ENCODE measurements at regions not wholly inside any gene's neighbourhood (a gene's known extent, or its start where the extent isn't known, plus 50 kb on each side); places are given as distances from the start of the nearest gene placed in this dataset.
"Not testable (repeated sequence)": the region's sequence is repeated elsewhere in the genome, so short reads cannot be mapped to it uniquely, and the experiment has no call there.

GRCh38 chr4:111045992-111046391, 423.1 kb upstream of the PITX2 start:
- no peak for DNase-seq

GRCh38 chr4:111046811-111047210, 423.9 kb upstream of the PITX2 start:
- DNase-seq, result no peak

- no peak for DNase-seq
These were observed 425.4 kb upstream of the PITX2 start for GRCh38 chr4:111048316-111048715.

- no peak for DNase-seq
These were observed 441.6 kb upstream of the PITX2 start for GRCh38 chr4:111064342-111064993.

- DNase-seq, result no peak
These were observed 443.1 kb upstream of the PITX2 start for GRCh38 chr4:111066001-111066400.

GRCh38 chr4:111066447-111066846, 443.6 kb upstream of the PITX2 start:
- no peak for DNase-seq

GRCh38 chr4:111066887-111067286, 444.0 kb upstream of the PITX2 start:
- no peak for DNase-seq

- no peak for DNase-seq
These were observed 446.0 kb upstream of the PITX2 start for GRCh38 chr4:111068883-111069282.

- DNase-seq, result no peak
These were observed 447.5 kb upstream of the PITX2 start for GRCh38 chr4:111070390-111070789.

GRCh38 chr4:111074523-111075114, 451.7 kb upstream of the PITX2 start:
- DNase-seq, result no peak

- DNase-seq, result not testable (repeated sequence)
These were observed 453.4 kb upstream of the PITX2 start for GRCh38 chr4:111076299-111076698.

- no peak for DNase-seq
These were observed 485.3 kb upstream of the PITX2 start for GRCh38 chr4:111108153-111108552.

GRCh38 chr4:111113591-111113990, 490.7 kb upstream of the PITX2 start:
- no peak for DNase-seq

- DNase-seq, result no peak
These were observed 493.0 kb upstream of the PITX2 start for GRCh38 chr4:111115881-111116280.

- DNase-seq, result no peak
These were observed 497.3 kb upstream of the PITX2 start for GRCh38 chr4:111120191-111120590.

- no peak for DNase-seq
These were observed 503.5 kb upstream of the PITX2 start for GRCh38 chr4:111126340-111126739.

GRCh38 chr4:111127841-111128240, 505.0 kb upstream of the PITX2 start:
- no peak for DNase-seq

GRCh38 chr4:111128327-111128726, 505.4 kb upstream of the PITX2 start:
- no peak for DNase-seq

GRCh38 chr4:111136438-111136837, 513.6 kb upstream of the PITX2 start:
- DNase-seq, result no peak

- DNase-seq, result no peak
These were observed 514.1 kb upstream of the PITX2 start for GRCh38 chr4:111136967-111137366.

- no peak for DNase-seq
These were observed 520.6 kb upstream of the PITX2 start for GRCh38 chr4:111143510-111143909.

- no peak for DNase-seq
These were observed 532.1 kb upstream of the PITX2 start for GRCh38 chr4:111154934-111155333.

- not testable (repeated sequence) for DNase-seq
These were observed 541.7 kb upstream of the PITX2 start for GRCh38 chr4:111164556-111164955.

GRCh38 chr4:111174331-111174730, 551.5 kb upstream of the PITX2 start:
- DNase-seq, result no peak

- DNase-seq, result no peak
These were observed 555.4 kb upstream of the PITX2 start for GRCh38 chr4:111178231-111178630.
